IMR-90 (cell line): ENCODE measurements at regions not wholly inside any gene's neighbourhood (a gene's known extent, or its start where the extent isn't known, plus 50 kb on each side); places are given as distances from the start of the nearest gene placed in this dataset.

Experiments
- POLR2A ChIP-seq: IDR thresholded peaks from 2 replicates; pipeline ENCODE4 v1.6.1; 2012; ENCODE audit warnings: mild to moderate bottlenecking, low read depth, low read length
- RAD21 ChIP-seq: IDR thresholded peaks from 2 replicates; pipeline ENCODE4 v1.6.1; 2012; ENCODE audit warnings: low read length, improper control_type of control experiment
- RFX5 ChIP-seq: IDR thresholded peaks from 2 replicates; pipeline ENCODE4 v1.8.0; 2012; ENCODE audit warnings: low read depth, mild to moderate bottlenecking, low read length, moderate library complexity
- TF ChIP-seq, protein P1 (sequence below): conservative IDR thresholded peaks from 2 replicates; pipeline ENCODE4 v1.5.1; 2012; ENCODE audit warnings: mild to moderate bottlenecking, low read depth, low read length, improper control_type of control experiment

DNA sequence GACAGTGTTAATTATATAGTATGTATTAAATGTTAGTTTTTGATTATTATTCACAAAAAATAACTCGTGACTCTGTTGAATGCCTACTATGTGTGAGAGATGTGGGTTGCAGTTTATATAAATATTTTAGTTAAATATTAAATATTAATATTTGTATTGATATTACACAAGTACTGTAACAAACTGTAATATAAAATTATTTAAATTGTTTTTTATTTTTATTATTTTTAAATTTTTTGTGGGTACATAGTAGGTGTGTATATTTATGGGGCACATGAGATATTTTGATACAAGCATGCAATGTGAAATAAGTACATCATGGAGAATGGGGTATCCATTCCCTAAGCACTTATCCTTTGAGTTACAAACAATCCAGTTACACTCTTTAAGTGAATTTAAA lies 196.1 kb upstream of the ZNF717 start:
- TF ChIP-seq, protein P1, sequence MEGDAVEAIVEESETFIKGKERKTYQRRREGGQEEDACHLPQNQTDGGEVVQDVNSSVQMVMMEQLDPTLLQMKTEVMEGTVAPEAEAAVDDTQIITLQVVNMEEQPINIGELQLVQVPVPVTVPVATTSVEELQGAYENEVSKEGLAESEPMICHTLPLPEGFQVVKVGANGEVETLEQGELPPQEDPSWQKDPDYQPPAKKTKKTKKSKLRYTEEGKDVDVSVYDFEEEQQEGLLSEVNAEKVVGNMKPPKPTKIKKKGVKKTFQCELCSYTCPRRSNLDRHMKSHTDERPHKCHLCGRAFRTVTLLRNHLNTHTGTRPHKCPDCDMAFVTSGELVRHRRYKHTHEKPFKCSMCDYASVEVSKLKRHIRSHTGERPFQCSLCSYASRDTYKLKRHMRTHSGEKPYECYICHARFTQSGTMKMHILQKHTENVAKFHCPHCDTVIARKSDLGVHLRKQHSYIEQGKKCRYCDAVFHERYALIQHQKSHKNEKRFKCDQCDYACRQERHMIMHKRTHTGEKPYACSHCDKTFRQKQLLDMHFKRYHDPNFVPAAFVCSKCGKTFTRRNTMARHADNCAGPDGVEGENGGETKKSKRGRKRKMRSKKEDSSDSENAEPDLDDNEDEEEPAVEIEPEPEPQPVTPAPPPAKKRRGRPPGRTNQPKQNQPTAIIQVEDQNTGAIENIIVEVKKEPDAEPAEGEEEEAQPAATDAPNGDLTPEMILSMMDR, result no peak
- no peak for TF ChIP-seq POLR2A
- TF ChIP-seq RFX5, result no peak
- no peak for TF ChIP-seq RAD21
